Stimulated activated CD8-positive, alpha-beta memory T cell treated with anti-CD3 and anti-CD28 coated beads, Interleukin-12 subunit alpha, Interleukin-12 subunit beta, amount 100 ng/mL, for 4 hours (primary cell): ENCODE measurements at regions not wholly inside any gene's neighbourhood (a gene's known extent, or its start where the extent isn't known, plus 50 kb on each side); places are given as distances from the start of the nearest gene placed in this dataset.
A peak's percentile ranks its signal among the peaks of the same experiment; 100 is the strongest.
"Not testable (repeated sequence)": the region's sequence is repeated elsewhere in the genome, so short reads cannot be mapped to it uniquely, and the experiment has no call there.

ENCODE experiments used
- DNase-seq: peaks from one replicate; pipeline ENCODE4 v3.0.0-alpha.2; 2020; ENCODE audit warnings: low read depth

DNA sequence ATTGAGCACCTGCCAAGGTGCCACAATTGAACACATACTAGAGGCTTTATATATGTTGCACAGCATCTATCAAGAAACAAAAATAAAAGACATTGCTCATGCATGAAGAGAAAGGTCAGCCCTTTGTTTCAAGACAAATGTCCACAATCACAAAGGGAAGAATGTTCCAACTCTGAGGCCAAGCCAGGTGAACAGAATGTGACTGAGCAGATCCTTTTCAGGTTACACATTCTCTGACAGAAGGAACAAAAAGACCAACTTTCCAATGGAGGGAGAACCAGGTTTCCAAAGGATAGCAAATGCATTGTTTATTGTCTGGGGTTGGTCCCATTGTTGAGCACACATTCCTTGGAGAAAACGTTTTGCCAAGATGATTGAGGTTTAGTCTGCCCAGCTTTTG is 50.2 kb upstream of the FAM174B start:
- DNase-seq: no peak

DNA sequence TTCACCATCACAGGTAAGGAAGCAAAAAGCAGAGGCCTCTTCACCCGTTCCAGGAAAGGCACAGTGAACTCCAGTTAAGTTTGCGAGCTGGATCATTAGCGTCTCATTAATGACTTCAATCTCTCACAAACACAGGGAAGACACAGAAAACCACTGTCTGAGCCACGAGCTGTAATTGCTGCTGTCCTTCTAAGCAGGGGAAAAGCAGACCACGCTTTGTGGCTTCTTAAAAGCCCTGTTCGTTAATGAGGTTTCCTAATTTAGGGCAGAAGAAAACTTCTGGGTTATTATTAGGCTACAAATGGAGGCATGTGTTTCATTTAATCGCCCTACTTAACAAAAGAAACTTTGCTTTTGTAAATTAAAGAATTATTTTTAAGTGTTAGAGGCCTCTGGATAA is 50.6 kb upstream of the FAM174B start:
- DNase-seq: no peak

DNA sequence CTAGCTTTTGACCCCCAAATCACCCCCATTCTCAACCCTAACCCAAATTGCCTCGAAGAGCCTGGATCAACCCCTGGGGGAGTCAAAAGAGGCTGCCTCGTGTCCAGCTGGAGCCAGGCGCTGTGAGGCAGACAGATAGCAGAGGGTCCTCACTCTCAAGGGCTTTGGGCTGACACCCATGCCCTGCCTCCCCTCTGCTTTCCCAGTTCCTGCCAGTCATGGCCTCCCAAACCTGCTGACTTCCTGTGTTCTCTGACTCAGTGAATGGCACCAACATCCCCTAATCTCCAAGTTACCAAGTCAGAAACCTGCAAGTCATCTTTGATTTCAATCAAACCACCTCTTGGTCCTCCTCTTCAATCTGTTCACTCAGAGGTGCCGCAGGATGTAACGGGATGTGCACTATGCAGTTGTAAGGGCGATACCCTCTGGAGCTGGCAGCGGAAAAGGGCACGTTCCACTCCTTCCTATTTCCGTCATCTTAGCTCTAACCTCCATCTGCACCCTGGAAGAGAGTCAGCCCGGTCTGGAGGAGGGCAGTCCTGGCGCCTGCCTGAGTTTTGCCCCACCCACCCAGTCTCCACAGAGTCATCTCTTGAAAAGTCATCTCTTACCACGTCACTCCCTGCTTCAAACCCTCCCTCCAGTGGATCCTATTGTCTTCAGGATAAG is 52.4 kb upstream of the FAM174B start:
- DNase-seq: no peak

DNA sequence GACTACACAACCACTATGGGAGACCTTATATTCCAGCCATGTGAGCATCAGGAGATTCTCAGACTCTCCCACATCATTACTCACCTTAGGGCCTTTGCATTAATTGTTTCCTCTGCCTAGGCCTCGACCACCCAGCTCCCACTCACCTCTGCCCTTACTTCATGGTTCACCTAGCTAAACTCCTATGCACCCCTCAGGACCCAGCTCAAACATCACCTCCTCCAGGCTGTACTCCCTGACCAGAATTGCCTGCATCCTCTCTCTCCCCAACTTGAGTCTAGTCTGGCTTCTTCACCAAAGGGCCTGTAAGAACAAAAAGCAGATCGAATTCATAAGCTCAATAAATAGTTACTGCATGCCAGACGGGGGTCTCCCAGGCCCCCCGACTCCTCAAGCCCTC is 53.1 kb upstream of the FAM174B start:
- no peak for DNase-seq

DNA sequence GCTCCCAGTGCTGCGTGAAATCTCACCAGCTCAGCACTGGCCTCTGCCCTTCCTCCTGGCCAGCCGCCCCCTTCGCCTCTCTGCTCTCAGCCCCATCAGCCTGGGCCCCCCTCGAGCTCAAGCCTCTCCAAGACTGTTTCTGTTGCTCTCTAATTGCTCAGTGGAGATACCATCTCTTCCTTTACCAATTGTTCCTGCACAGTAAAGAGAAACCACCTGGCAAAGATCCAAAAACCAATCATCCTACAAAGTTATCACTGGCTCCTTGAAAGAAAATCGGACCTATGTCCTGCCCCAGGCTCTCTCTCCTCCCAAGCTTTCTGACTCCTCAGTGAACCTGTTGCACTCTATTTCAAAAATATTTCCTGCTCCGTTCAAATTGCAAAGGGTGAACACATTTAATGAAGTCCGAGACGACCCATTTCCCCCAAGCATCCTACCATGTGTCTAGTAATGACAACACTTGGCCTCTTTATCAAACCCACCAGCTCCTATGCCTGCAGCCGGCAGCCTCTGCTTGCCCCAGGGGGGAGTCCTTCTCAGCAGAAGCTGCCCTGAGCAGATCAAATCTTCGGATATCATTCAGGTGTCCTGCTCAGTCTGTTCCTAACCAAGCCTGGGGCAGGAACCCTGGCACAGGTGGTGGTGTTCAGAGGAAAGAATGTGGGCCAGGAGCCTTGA is 53.7 kb upstream of the FAM174B start:
- DNase-seq: no peak

DNA sequence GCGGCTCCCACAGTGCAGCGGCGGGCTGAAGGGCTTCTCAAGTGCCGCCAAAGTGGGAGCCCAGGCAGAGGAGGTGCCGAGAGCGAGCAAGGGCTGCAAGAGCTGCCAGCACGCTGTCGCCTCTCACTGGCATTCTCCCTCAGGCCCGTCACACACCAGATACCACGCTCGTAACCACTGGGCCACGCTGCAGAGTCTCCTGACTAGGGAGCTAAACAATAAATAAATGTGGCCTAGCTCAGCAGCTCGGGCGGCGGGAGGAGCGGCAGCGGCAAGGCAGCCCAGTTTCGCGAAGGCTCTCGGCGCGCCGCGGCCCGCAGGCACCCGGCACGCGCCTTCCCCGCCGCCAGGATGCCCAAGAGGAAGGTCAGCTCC is 55.9 kb upstream of the FAM174B start:
- no peak for DNase-seq

DNA sequence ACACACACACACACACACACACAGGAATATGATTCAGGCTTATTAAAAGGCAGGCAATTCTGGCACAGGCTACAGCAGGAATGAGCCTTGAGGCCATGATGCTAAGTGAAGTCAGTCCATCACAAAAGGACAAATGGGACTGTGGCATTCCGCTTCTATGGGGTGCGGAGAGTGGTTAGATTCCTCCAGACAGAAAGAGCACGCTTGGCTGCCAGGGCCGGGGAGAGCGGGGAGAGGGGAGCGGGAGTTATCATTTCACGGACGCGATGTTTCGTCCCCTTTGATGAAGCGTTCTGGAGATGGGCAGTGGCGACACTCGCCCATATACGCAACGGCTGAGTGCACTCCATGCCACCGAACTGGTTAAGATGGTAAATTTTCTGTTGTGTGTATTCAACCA is 58.5 kb upstream of the FAM174B start:
- DNase-seq: no peak

DNA sequence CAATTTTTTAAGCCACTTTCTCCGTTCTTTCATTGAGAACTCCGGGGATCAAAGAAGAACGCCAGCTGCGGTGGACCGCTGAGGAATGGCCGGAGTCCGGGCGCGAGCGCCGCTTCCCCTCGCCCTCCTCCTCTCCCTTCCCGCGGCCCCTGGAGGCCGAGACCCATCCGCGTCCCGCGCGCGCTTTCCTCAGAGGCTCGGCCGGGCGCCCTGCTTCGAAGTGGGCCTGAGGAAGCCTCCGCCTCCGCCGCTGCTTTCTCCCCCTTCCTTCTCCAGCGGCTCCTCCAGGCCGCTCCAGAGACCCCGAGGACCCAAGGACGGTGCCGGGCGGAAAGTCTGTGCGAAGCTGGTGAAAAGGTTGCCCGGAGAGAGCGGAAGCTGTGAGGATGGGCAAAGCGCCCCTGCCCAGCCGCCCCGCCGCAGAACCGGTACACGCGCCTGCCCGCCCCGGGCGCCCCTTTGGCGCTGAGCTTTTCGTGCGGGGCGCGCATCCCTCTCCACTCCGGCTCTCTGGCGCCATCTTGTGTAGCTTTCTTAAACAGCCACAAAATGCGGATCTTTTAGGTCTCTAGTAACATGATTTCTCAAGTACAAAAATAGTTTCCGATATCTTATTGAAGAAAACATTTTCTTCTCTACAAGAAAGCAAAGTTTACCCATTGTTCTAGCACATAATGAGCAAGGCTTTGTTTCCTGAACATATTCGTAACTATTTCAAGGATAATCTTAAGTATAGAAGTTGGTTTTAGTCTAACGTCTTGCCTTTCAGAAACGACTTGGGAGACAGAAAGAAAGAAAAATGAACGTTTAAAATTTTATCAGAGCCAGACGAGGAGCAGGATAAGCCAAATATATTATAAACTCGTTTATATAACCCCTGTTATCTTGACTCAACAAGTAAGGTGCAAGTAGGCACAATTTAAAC is 59.2 kb upstream of the FAM174B start:
- DNase-seq: peak; percentile 48

DNA sequence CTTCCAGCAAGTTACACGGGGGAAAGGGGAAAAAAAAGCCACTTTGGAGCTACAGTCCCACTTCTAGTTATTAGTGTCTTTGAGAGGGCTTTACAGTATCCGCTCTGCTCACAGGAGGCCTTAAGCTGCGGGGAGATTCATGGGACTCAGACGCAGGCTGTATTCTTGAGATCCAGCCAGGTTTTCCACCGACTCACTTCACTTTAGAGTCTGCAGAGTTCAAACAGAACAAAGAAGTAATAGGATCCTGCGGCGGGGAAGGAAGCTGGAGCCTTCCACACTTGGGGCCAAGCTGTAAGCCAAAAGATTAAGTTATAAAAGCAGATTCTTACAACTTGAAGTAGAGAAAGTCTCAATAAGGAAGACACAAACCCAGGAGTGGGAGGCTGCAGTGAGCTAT is 60.2 kb upstream of the FAM174B start:
- no peak for DNase-seq

DNA sequence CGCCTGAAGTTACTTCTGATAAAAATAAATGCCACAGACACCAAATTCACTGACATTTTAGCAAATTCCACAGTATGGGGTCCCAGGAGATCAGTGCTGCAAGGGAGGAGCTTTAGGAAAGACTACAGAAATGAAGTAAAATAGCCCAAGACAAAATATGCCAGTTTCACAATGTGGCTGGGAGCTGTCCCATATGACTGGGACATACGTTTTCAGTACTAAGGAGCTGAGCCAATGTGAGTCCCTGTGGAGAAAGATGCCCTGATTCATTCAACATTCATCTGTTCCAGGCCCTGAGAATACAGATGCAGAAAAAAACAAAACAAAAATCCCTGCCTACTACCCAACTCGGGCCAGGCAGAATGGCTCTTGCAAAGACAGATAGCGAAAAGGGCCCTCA is 63.4 kb upstream of the FAM174B start:
- DNase-seq: no peak

DNA sequence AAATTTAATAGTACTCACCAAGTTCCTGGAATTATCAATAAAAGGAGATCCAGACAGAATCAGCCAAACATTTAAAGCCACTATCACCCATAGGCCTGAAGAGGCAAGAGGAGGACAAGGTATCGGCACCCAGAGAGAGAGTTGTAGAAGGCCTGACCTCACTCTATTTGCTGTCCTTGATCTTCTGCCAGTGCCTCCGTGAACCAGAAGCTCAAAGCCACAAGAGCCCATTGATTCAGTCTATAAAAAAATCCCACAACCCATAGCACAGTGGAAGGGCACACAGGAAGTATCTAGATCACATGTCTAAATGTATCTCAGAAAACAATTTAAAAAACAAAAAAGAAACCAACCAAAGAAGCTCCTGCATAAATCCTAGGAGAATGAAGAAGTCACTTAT is 68.6 kb upstream of the FAM174B start:
- DNase-seq: no peak

DNA sequence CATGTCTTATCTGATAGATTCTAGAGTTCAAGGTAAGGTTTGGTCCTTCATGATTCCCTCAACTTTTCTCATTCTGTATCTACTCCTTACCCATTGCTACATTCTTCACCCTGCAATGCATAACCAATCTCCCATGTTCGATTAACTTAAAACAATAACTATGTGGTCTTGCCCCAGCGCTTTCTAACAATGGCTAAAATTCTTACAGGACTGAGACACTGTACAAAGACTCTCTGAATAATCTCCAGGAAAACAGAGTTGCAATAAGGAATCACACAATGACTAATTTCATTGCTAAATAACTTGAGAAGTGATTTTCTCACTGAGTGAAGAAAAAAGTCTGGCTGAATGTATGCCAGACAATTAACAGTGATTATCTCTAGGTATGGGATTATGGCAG is 69.6 kb upstream of the FAM174B start:
- no peak for DNase-seq

DNA sequence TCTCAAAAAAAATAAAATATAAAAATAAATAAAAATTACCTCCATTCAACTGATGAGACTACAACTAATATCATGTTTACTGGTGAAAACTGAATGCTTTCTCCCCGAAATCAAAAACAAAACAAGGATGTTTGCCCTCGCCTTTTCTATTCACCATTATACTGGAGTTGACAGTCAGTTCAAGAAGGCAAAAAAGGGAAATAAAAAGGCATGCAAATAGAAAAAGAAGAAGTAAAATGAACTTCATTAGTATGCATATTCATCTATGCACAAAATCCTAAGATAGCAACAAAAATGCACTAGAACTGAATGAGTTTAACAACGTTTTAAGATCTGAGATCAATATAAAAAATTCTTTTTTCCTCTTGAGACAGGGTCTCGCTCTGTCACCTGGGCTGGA is 72.7 kb upstream of the FAM174B start:
- DNase-seq: no peak

DNA sequence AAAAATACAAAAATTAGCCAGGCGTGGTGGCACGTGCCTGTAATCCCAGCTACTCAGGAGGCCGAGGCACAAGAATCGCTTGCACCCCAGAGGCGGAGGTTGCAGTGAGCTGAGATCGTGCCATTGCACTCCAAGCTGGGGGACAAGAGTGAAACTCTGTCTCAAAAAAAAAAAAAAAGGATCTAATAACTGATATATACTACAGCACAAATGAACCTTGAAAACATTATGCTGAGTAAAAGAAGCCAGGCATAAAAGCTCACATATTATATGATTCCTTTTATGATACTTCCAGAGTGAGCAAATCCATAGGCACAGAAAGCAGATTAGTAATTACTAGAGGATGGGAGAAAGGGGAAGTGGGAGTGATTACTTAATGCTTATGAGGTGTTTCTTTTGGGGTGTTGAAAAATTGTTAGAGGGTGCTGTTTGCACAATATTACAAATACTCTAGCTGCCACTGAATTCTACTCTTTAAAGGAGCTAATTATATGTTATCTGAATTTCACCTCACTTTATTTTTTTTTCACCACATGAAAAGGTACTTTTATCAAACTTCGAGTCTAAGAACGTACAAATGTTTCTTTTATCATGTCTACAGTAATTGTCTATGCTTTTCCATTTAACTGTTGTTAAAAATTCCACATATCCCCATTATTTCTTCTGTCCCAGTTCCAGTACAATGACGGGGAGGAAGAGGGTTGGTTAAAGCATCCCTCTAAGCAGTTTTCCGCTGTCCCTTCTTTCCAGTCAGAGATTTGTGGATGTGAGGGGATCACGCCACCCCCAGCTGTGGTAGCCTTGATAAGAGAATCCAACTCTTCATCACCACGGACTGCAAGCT is 77.7 kb upstream of the FAM174B start:
- no peak for DNase-seq

DNA sequence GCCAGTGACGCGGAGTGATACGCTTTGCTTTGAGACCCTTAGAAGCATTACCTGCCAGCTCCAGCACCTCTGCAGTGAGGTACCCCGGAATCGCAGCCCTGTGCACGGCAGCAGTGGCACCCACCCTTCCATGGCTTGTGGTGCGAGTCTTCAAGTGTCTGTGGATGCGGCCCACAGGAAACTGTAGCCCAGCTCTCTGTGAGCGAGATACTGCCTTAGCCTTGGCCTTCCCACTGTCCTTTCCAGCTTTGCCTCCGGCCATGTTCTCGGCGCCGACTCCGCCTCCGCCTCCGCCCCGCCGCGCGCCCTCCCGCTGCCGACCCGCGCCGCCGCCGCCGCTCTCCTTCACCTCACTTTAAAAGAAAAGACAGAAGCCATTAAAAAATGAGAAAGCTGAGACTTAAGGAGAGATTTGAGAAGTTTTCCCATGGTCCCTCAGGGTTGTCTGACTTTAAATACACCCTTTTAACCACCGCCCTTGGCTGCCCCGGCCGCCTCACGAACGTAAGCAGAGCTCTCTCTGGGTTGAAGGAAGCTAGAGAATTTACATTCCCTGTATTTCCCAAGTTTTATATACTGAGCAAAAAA is 78.5 kb upstream of the FAM174B start:
- no peak for DNase-seq

DNA sequence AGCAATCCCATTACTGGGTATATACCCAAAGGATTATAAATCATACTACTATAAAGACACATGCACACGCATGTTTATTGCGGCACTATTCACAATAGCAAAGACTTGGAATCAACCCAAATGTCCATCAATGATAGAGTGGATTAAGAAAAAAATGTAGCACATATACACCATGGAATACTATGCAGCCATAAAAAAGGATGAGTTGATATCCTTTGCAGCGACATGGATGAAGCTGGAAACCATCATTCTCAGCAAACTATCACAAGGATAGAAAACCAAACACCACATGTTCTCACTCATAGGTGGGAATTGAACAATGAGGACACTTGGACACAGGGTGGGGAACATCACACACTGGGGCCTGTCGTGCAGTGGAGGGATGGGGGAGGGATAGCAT is 83.7 kb upstream of the FAM174B start:
- not testable (repeated sequence) for DNase-seq

DNA sequence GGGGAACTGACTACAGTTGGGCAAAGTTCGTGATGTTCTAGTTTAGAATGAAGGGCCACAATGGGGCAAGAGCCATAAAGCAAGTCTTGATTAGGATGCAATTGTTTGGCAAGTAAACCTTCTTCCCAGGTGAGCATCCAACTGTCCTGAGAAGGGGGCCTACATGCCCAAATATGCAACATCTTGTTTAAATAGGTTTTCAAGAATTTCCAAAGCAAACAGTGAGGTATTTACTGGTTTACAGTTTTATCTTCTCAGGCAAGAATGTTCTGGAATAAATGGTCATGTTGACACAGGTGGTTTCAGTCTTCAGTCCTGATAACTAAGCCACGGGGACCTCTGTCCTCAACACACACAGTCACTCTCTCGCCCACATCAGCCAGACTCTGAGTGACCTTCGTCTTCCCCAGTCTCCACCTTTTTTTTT is 90.3 kb upstream of the FAM174B start:
- no peak for DNase-seq

DNA sequence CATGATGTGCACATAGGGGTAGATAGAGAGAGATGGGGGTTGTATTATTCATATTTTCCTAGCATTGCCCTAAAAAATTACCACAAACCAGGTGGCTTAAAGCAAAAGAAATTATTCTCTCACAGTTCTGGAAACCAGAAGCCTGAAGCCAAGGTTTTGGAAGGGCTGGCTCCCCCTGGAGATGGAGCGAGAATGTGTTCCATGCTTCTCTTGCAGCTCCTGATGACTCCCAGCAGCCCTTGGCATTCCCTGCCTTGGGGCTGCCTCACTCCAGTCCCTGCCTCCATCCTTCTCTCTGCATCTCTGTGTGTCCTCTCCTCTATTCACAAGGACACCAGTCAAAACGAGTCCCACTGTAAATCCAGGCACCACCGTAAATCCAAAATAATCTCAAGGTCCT is 91.5 kb upstream of the FAM174B start:
- no peak for DNase-seq

DNA sequence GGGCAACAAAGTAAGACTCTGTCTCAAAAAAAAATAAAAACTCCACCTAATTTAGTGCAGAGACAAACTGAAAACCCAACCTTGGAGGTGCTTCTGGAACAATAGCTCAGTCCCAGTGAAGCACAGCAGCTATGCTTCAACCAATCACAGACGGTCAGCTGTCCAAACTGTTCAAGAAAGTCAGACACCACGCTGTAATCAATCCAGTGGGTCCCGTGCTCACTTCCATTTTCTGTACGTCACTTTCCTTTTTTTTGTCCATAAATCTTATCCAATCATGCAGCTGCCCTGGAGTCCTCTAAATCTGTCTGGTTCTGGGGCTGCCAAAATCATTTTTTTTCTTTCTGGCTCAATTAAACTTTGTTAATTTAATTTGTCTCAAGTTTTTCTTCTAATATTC is 93.6 kb upstream of the FAM174B start:
- no peak for DNase-seq

DNA sequence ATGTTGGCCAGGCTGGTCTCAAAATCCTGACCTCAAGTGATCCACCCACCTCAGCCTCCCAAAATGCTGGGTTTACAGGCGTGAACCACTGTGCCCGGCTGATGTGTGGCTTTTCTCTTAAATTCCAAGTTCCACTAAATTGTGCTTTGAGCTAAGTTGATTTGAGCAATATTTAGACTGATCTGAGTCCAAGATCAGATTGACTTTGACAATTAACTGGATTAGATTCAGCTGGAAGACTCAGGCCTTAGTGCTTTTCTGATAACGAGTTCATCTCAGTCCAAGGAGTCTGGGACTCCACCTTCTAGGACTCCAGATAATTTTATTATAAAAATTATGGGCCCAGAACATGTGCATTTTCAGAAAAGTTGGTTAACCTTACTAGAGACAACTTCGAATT is 94.4 kb upstream of the FAM174B start:
- no peak for DNase-seq

DNA sequence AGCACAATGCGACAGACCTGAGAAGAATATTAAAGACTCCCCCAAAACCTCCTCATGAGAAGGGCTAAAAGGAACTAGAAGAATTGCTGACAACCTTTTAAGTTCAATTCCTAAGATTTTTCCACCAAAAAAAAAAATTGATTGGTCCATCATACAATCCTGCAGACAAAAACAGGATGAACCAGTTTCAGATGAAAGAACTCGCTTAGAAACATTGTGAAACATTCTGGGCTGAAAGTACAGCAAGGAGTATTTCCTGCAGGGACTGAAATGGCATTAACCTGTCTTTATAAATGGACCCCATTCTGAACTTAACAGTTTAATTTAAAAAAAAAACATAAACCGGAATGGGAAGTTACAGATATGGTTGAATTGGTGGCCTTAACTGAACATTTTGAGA is 96.0 kb upstream of the FAM174B start:
- no peak for DNase-seq

DNA sequence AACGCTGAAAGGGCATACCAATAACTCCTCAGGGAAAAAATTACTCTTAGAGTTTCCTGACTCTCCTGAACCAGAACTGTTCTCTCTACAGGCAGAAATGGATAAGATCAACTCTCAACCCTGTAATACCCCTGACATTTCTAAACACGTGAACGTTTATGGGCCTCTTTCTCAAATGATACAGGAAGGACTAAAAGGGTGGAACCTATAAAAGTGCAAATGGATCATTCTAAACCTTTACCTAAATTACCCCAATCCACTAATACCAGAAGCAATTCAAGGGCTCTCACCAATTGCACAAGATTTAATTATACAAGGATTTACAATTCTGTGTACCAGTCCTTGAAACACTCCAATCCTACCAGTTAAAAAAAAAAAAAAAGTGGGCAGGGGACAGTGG is 98.0 kb upstream of the FAM174B start:
- no peak for DNase-seq
